Right lobe of liver (tissue), 4 donors: ENCODE measurements at regions not wholly inside any gene's neighbourhood (a gene's known extent, or its start where the extent isn't known, plus 50 kb on each side); places are given as distances from the start of the nearest gene placed in this dataset.

Source experiments
- POLR2A ChIP-seq: fragments of 450-650 bp; IDR thresholded peaks from one replicate; pipeline ENCODE4 v1.6.1; 2017; ENCODE audit warnings: antibody characterized with exemption, mild to moderate bottlenecking
- TF ChIP-seq, protein P1 (sequence below), 4 donors: fragments of 200-600 bp in 3 of 4; fragments of 450-650 bp in 1 of 4; IDR thresholded peaks; one replicate each; pipeline versions ENCODE4 v1.5.1 to v1.8.0; 2016 to 2022; ENCODE audit warnings: antibody characterized with exemption in 4 of 4, mild to moderate bottlenecking in 2 of 4
- donor health status: DM: no; HTN: no; CAD: no.
- donor health status: DM: no; HTN: no; CAD: no.
- donor health status: DM: no; HTN: yes; CAD: no.

DNA sequence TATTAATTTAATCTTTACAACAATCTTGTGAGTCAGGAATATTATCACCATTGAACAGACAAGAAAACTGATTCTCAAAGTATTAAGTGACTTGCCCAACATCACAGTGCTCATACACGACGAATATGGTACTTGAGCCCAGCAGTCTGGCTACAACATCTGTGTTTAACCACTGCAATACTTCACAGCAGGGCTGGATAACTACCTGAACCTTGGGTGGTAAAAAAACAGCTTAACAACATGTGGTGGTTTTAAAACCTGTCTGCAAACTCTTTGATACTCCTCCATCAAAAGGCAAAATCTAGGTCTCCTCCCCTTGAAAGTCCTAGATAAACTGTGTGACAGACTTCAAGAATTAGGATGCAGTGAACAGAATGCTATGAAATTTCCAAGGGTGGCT lies 424.6 kb upstream of the CADM1 start:
- no peak for TF ChIP-seq POLR2A
- TF ChIP-seq, protein P1, sequence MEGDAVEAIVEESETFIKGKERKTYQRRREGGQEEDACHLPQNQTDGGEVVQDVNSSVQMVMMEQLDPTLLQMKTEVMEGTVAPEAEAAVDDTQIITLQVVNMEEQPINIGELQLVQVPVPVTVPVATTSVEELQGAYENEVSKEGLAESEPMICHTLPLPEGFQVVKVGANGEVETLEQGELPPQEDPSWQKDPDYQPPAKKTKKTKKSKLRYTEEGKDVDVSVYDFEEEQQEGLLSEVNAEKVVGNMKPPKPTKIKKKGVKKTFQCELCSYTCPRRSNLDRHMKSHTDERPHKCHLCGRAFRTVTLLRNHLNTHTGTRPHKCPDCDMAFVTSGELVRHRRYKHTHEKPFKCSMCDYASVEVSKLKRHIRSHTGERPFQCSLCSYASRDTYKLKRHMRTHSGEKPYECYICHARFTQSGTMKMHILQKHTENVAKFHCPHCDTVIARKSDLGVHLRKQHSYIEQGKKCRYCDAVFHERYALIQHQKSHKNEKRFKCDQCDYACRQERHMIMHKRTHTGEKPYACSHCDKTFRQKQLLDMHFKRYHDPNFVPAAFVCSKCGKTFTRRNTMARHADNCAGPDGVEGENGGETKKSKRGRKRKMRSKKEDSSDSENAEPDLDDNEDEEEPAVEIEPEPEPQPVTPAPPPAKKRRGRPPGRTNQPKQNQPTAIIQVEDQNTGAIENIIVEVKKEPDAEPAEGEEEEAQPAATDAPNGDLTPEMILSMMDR (IDR thresholded peaks at IDR 0.05), result no peak
